ENCODE measurements at regions not wholly inside any gene's neighbourhood (a gene's known extent, or its start where the extent isn't known, plus 50 kb on each side); places are given as distances from the start of the nearest gene placed in this dataset.

GRCh38 chr6:81564470-81565068 is 187.9 kb downstream of the TENT5A start:
- TF ChIP-seq CTCF (IDR thresholded peaks at IDR 0.05) (no peak), RFX5 (IDR thresholded peaks at IDR 0.05; ENCODE audit: low read length) (no peak), EZH2phosphoT487 (IDR thresholded peaks at IDR 0.05; ENCODE audit: borderline replicate concordance, low read depth) (no peak), JUND (IDR thresholded peaks at IDR 0.05) (no peak), POLR2AphosphoS5 (IDR thresholded peaks at IDR 0.05; ENCODE audit: low read depth, low read length) (no peak), RAD21 (IDR thresholded peaks at IDR 0.05; ENCODE audit: low read length) (no peak), GATA2 (CRISPR knock-in tag; IDR thresholded peaks at IDR 0.05) (no peak), USF1 (IDR thresholded peaks at IDR 0.05; ENCODE audit: borderline replicate concordance, low read depth) (no peak), PBX3 (IDR thresholded peaks at IDR 0.05) (no peak), NRF1 (IDR thresholded peaks at IDR 0.05; ENCODE audit: low read depth, low read length) (no peak), SMC3 (IDR thresholded peaks at IDR 0.05; ENCODE audit: low read depth, low read length) (no peak), MAX (IDR thresholded peaks at IDR 0.05; ENCODE audit: low read depth) (no peak), EP300 (IDR thresholded peaks at IDR 0.05; ENCODE audit: borderline replicate concordance in 1 of 2, low read depth in 1 of 2, low read length in 1 of 2) (no peak)
